Gastrocnemius medialis (tissue), 4 donors: ENCODE measurements at regions not wholly inside any gene's neighbourhood (a gene's known extent, or its start where the extent isn't known, plus 50 kb on each side); places are given as distances from the start of the nearest gene placed in this dataset.

Experiments used
- CTCF ChIP-seq, 5 experiments: fragments of 450-650 bp in 3 of 5; fragments of 200-600 bp in 2 of 5; sonication (generic) in 2 of 5; IDR thresholded peaks in 4 of 5; conservative IDR thresholded peaks in 1 of 5; 1 replicate in 4 of 5; 2 replicates in 1 of 5; pipeline ENCODE4 v1.5.1; 2016 to 2019; ENCODE audit warnings: antibody characterized with exemption in 5 of 5, mild to moderate bottlenecking in 3 of 5, moderate library complexity in 3 of 5
- POLR2A ChIP-seq, 2 donors: fragments of 450-650 bp; IDR thresholded peaks; one replicate each; pipeline ENCODE4 v1.6.1; 2017; ENCODE audit warnings: antibody characterized with exemption in 2 of 2, mild to moderate bottlenecking in 2 of 2, moderate library complexity in 2 of 2

GRCh38 chr3:127449486-127450212 is 140.9 kb downstream of the TPRA1 start:
- TF ChIP-seq CTCF (IDR thresholded peaks at IDR 0.05 in 4 of 5, conservative IDR thresholded peaks at IDR 0.05 in 1 of 5) (no peak), POLR2A (IDR thresholded peaks at IDR 0.05) (no peak)
